ENCODE measurements at regions not wholly inside any gene's neighbourhood (a gene's known extent, or its start where the extent isn't known, plus 50 kb on each side); places are given as distances from the start of the nearest gene placed in this dataset.
A peak's percentile ranks its signal among the peaks of the same experiment; 100 is the strongest.

DNA sequence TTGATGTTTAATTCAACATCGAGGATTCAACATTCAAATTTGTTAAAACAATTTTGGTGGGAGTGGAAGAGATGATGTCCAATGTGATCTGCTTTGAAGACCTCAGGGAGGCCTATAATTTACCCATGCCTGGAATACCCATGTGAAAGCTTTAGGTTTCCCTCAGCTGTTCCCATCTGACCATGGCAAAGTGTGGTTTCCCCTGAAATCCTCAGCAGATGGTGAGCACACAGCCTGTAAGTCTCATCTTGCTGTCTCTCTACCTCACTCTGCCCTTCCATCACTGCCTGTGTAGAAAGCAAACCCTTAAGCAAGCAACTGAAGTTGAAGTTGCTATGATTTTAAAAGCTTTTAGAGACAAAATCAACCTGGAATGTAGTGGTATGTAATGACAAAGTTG lies 80.1 kb upstream of the ATF3 start:
- BruUV-seq (replicated peaks) = no TSS peak

DNA sequence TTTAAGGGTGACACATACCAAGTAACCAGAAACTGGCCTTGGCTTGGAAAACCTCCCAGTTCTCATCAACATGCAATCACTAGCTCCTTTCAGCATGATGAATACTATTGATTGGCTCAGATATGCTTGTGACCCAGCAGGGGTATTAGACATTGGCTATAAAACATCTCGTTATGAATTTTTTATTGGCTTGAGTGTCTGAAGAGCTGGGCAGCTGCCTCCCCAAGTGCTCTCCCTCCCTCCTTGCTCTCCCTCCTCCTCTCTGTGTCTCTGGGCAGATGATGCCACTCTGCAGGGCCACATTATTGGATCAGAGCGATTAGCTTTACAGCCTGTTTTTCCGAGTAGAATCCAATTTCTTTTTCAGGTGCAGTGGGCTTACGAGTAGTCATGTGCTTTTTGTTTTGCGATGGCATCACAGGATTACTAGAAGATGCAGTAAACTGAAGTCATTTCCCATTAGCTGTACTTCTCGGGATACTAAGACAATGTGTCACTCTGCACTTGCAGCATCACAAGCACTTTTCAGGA lies 79.3 kb upstream of the ATF3 start:
- peaks cover 16% of the 10 kb centered on the region for H3K4me1 ChIP-seq (ENCODE audit: insufficient read depth, low read length)
- peak; percentile 57 for ATAC-seq
- no peaks in the 10 kb centered on the region for H3K9me3 ChIP-seq (ENCODE audit: low read length)
- no peaks in the 10 kb centered on the region for H3K9me2 ChIP-seq (replicated peaks; ENCODE audit: low read length)
- H3K27ac ChIP-seq (ENCODE audit: low read length) = no peak overlapping the region
- no peaks in the 10 kb centered on the region for H3F3A ChIP-seq (ENCODE audit: low read length, unreplicated experiment)
- TF ChIP-seq CTCF (conservative IDR thresholded peaks at IDR 0.05; ENCODE audit: low read depth, low read length) (no peak), EZH2phosphoT487 (IDR thresholded peaks at IDR 0.05; ENCODE audit: borderline replicate concordance, low read length) (no peak), EZH2 (IDR thresholded peaks at IDR 0.05; ENCODE audit: low read length, unreplicated experiment) (no peak)
- intact Hi-C loops (cut with micrococcal nuclease) = no loop called here
- H3K4me2 ChIP-seq (ENCODE audit: low read length) = peak overlapping the region; percentile 23
- no peak overlapping the region for H3K9ac ChIP-seq (ENCODE audit: low read length)
- H3K27me3 ChIP-seq (ENCODE audit: low read length) = no peaks in the 10 kb centered on the region
- peak overlapping the region; percentile 12; the same call in 1 of the 2 replicates for H2AFZ ChIP-seq (ENCODE audit: low read length)
- ChIA-PET CTCF (interaction anchor here (0.7 to 1.3 kb wide), 3 partner anchors 53 to 136 kb away, joined by 3 read pairs; no protein-coding TSS in a partner anchor), POLR2A (ENCODE audit: unreplicated experiment) (interaction anchor here (0.7 to 1.4 kb wide), 2 partner anchors 29 to 59 kb away, joined by 3 to 10 read pairs; no protein-coding TSS in a partner anchor)
- no TSS peak for BruUV-seq (replicated peaks)
- no peak overlapping the region for H3K4me3 ChIP-seq (ENCODE audit: low read length)
- H3K79me2 ChIP-seq (ENCODE audit: low read length) = no peaks in the 10 kb centered on the region
- DNase-seq = peak; percentile 70
- no peaks in the 10 kb centered on the region for H3K36me3 ChIP-seq (ENCODE audit: low read depth, low read length)
- H4K20me1 ChIP-seq (ENCODE audit: low read length) = no peaks in the 10 kb centered on the region

More for the DNA sequence above, 80.1 kb upstream of the ATF3 start:
- Histone ChIP-seq H3K9me2 (replicated peaks; ENCODE audit: low read length) (no peaks in the 10 kb centered on the region), H2AFZ (ENCODE audit: low read length) (no peak overlapping the region), H3K9me3 (ENCODE audit: low read length) (no peaks in the 10 kb centered on the region), H3K4me1 (ENCODE audit: insufficient read depth, low read length) (peaks cover 16% of the 10 kb centered on the region), H3K27ac (ENCODE audit: low read length) (no peak overlapping the region), H3K36me3 (ENCODE audit: low read depth, low read length) (no peaks in the 10 kb centered on the region), H3K79me2 (ENCODE audit: low read length) (no peaks in the 10 kb centered on the region), H3K4me2 (ENCODE audit: low read length) (no peak overlapping the region), H4K20me1 (ENCODE audit: low read length) (no peaks in the 10 kb centered on the region), H3K27me3 (ENCODE audit: low read length) (no peaks in the 10 kb centered on the region), H3F3A (ENCODE audit: low read length, unreplicated experiment) (no peaks in the 10 kb centered on the region), H3K4me3 (ENCODE audit: low read length) (no peak overlapping the region), H3K9ac (ENCODE audit: low read length) (no peak overlapping the region)
- intact Hi-C loops (cut with micrococcal nuclease) = no loop called here
- ChIA-PET POLR2A (ENCODE audit: unreplicated experiment) (interaction anchor here (0.7 to 1.4 kb wide), 2 partner anchors 30 to 58 kb away, joined by 3 to 10 read pairs; no protein-coding TSS in a partner anchor), CTCF (interaction anchor here (0.7 to 1.3 kb wide), 2 partner anchors 73 to 137 kb away, joined by 3 read pairs; no protein-coding TSS in a partner anchor)
- no peak for ATAC-seq
- TF ChIP-seq CTCF (conservative IDR thresholded peaks at IDR 0.05; ENCODE audit: low read depth, low read length) (no peak), EZH2phosphoT487 (IDR thresholded peaks at IDR 0.05; ENCODE audit: borderline replicate concordance, low read length) (no peak), EZH2 (IDR thresholded peaks at IDR 0.05; ENCODE audit: low read length, unreplicated experiment) (no peak)
- DNase-seq = no peak

- no peak for TF ChIP-seq EZH2phosphoT487 (IDR thresholded peaks at IDR 0.05; ENCODE audit: borderline replicate concordance, low read length)
- no peak for TF ChIP-seq CTCF (conservative IDR thresholded peaks at IDR 0.05; ENCODE audit: low read depth, low read length)
- TF ChIP-seq EZH2 (IDR thresholded peaks at IDR 0.05; ENCODE audit: low read length, unreplicated experiment) = no peak
- Histone ChIP-seq H3K4me1 (ENCODE audit: insufficient read depth, low read length) (peaks cover 9% of the 10 kb centered on the region), H3K9me2 (replicated peaks; ENCODE audit: low read length) (no peaks in the 10 kb centered on the region), H3F3A (ENCODE audit: low read length, unreplicated experiment) (no peaks in the 10 kb centered on the region), H3K4me3 (ENCODE audit: low read length) (no peak overlapping the region), H3K79me2 (ENCODE audit: low read length) (no peaks in the 10 kb centered on the region), H3K9me3 (ENCODE audit: low read length) (no peaks in the 10 kb centered on the region), H3K4me2 (ENCODE audit: low read length) (no peak overlapping the region), H2AFZ (ENCODE audit: low read length) (no peak overlapping the region), H3K27me3 (ENCODE audit: low read length) (no peaks in the 10 kb centered on the region), H3K36me3 (ENCODE audit: low read depth, low read length) (no peaks in the 10 kb centered on the region), H3K27ac (ENCODE audit: low read length) (no peak overlapping the region), H4K20me1 (ENCODE audit: low read length) (no peaks in the 10 kb centered on the region), H3K9ac (ENCODE audit: low read length) (no peak overlapping the region)
- intact Hi-C loops (cut with micrococcal nuclease) = no loop called here
- ChIA-PET CTCF (no interaction called here), POLR2A (ENCODE audit: unreplicated experiment) (no interaction called here)
- DNase-seq = no peak
- no TSS peak for BruUV-seq (replicated peaks)
- ATAC-seq = no peak
Measured at GRCh38 chr1:212531267-212531666, 77.3 kb upstream of the ATF3 start.
